ENCODE measurements at regions not wholly inside any gene's neighbourhood (a gene's known extent, or its start where the extent isn't known, plus 50 kb on each side); places are given as distances from the start of the nearest gene placed in this dataset.
"Not testable (repeated sequence)": the region's sequence is repeated elsewhere in the genome, so short reads cannot be mapped to it uniquely, and the experiment has no call there.

GRCh38 chr4:31199644-31200043 is 479.5 kb downstream of the PCDH7 start:
- no peaks in the 10 kb centered on the region for H3K27me3 ChIP-seq
- H3K4me3 ChIP-seq: no peak overlapping the region
- 93 to 99% (median 96%) methylated on average over 5 of the region's 5 CpGs for WGBS, 5 donors
- intact Hi-C loops (cut with DNase I; ENCODE audit: low total_unique reads): no loop called here
- no peak for DNase-seq
- H3K4me1 ChIP-seq: peaks cover 0 to 7% (median 5%) of the 10 kb centered on the region in 4 donors
- no peak overlapping the region for H3K27ac ChIP-seq
- no peaks in the 10 kb centered on the region for H3K36me3 ChIP-seq
- TF ChIP-seq EP300 (IDR thresholded peaks at IDR 0.05) (no peak), CTCF (IDR thresholded peaks at IDR 0.05) (no peak), POLR2AphosphoS5 (IDR thresholded peaks at IDR 0.05) (no peak), POLR2A (IDR thresholded peaks at IDR 0.05) (no peak)
- peaks cover 0 to 27% (median 10%) of the 10 kb centered on the region in 4 donors for H3K9me3 ChIP-seq

GRCh38 chr4:31202054-31202453 is 481.9 kb downstream of the PCDH7 start:
- H3K36me3 ChIP-seq; H3K4me1 ChIP-seq; H3K27me3 ChIP-seq; H3K27ac ChIP-seq; intact Hi-C loops (cut with DNase I; ENCODE audit: low total_unique reads); DNase-seq; H3K4me3 ChIP-seq: not testable (repeated sequence)
- WGBS, 5 donors: 85 to 96% (median 92%) methylated on average over 9 of the region's 9 CpGs
- H3K9me3 ChIP-seq: peaks cover 0 to 27% (median 10%) of the 10 kb centered on the region in 4 donors

- WGBS, 5 donors: 57 to 64% (median 58%) methylated on average over 1 of the region's 1 CpG
- Histone ChIP-seq H3K4me3 (no peak overlapping the region), H3K4me1 (no peaks in the 10 kb centered on the region), H3K27me3 (no peaks in the 10 kb centered on the region), H3K27ac (no peak overlapping the region), H3K36me3 (no peaks in the 10 kb centered on the region), H3K9me3 (peaks cover 0 to 6% (median 2%) of the 10 kb centered on the region in 4 donors)
- no peak for DNase-seq
- intact Hi-C loops (cut with DNase I; ENCODE audit: low total_unique reads): no loop called here
- no peak for TF ChIP-seq POLR2AphosphoS5 (IDR thresholded peaks at IDR 0.05)
These were observed 484.7 kb downstream of the PCDH7 start for GRCh38 chr4:31204874-31205273.

- no peaks in the 10 kb centered on the region for H3K4me1 ChIP-seq
- DNase-seq: no peak
- H3K36me3 ChIP-seq: no peaks in the 10 kb centered on the region
- TF ChIP-seq POLR2AphosphoS5 (IDR thresholded peaks at IDR 0.05): no peak
- TF ChIP-seq CTCF (IDR thresholded peaks at IDR 0.05): no peak
- no peak for TF ChIP-seq EP300 (IDR thresholded peaks at IDR 0.05)
- TF ChIP-seq POLR2A (IDR thresholded peaks at IDR 0.05): no peak
- intact Hi-C loops (cut with DNase I; ENCODE audit: low total_unique reads): no loop called here
- no peak overlapping the region for H3K27ac ChIP-seq
- H3K4me3 ChIP-seq: no peak overlapping the region
- no peaks in the 10 kb centered on the region for H3K27me3 ChIP-seq
- H3K9me3 ChIP-seq: no peaks in the 10 kb centered on the region
These were observed 500.8 kb downstream of the PCDH7 start for GRCh38 chr4:31220921-31221320.

GRCh38 chr4:31228068-31228467 is 507.9 kb downstream of the PCDH7 start:
- intact Hi-C loops (cut with DNase I; ENCODE audit: low total_unique reads): no loop called here
- WGBS, 5 donors: 84 to 90% (median 89%) methylated on average over 4 of the region's 4 CpGs
- H3K27ac ChIP-seq: no peak overlapping the region
- no peaks in the 10 kb centered on the region for H3K36me3 ChIP-seq
- H3K9me3 ChIP-seq: no peaks in the 10 kb centered on the region
- TF ChIP-seq POLR2AphosphoS5 (IDR thresholded peaks at IDR 0.05) (no peak), CTCF (IDR thresholded peaks at IDR 0.05) (no peak), POLR2A (IDR thresholded peaks at IDR 0.05) (no peak), EP300 (IDR thresholded peaks at IDR 0.05) (no peak)
- H3K4me3 ChIP-seq: no peak overlapping the region
- H3K4me1 ChIP-seq: no peaks in the 10 kb centered on the region
- DNase-seq: no peak
- no peaks in the 10 kb centered on the region for H3K27me3 ChIP-seq

Measured in stomach (tissue), 8 donors.